ENCODE measurements at regions not wholly inside any gene's neighbourhood (a gene's known extent, or its start where the extent isn't known, plus 50 kb on each side); places are given as distances from the start of the nearest gene placed in this dataset.

- DNase-seq, result no peak
These were observed 376.6 kb downstream of the PDGFC start for GRCh38 chr4:156595041-156595440.

GRCh38 chr4:156594624-156595023 lies 377.0 kb downstream of the PDGFC start:
- peak in 2 of 3 donors; percentile 42 to 62 for DNase-seq

GRCh38 chr4:156593464-156593863 lies 378.1 kb downstream of the PDGFC start:
- no peak for DNase-seq

GRCh38 chr4:156591679-156592078 lies 379.9 kb downstream of the PDGFC start:
- DNase-seq, result no peak

- DNase-seq, result no peak
These were observed 387.5 kb downstream of the PDGFC start for GRCh38 chr4:156584100-156584499.

- no peak for DNase-seq
These were observed 388.3 kb downstream of the PDGFC start for GRCh38 chr4:156583265-156583664.

GRCh38 chr4:156581282-156582063 lies 390.1 kb downstream of the PDGFC start:
- peak in 1 of 3 donors; percentile 25 for DNase-seq

GRCh38 chr4:156578713-156579112 lies 392.9 kb downstream of the PDGFC start:
- no peak for DNase-seq

GRCh38 chr4:156578005-156578404 lies 393.6 kb downstream of the PDGFC start:
- no peak for DNase-seq

- DNase-seq, result no peak
These were observed 394.7 kb downstream of the PDGFC start for GRCh38 chr4:156576946-156577345.

GRCh38 chr4:156575430-156576073 lies 396.0 kb downstream of the PDGFC start:
- DNase-seq, result no peak

GRCh38 chr4:156571146-156571545 lies 400.5 kb downstream of the PDGFC start:
- DNase-seq, result no peak

- no peak for DNase-seq
These were observed 402.1 kb downstream of the PDGFC start for GRCh38 chr4:156569535-156569934.

GRCh38 chr4:156568484-156568883 lies 403.1 kb downstream of the PDGFC start:
- no peak for DNase-seq

- no peak for DNase-seq
These were observed 403.6 kb downstream of the PDGFC start for GRCh38 chr4:156568041-156568440.

GRCh38 chr4:156560701-156561100 lies 410.9 kb downstream of the PDGFC start:
- DNase-seq, result no peak

- no peak for DNase-seq
These were observed 412.3 kb downstream of the PDGFC start for GRCh38 chr4:156559346-156559745.

- DNase-seq, result peak in 2 of 3 donors; percentile 13 to 35
These were observed 413.1 kb downstream of the PDGFC start for GRCh38 chr4:156558373-156559025.

GRCh38 chr4:156557920-156558319 lies 413.7 kb downstream of the PDGFC start:
- DNase-seq, result no peak

- no peak for DNase-seq
These were observed 415.3 kb downstream of the PDGFC start for GRCh38 chr4:156556336-156556735.

- DNase-seq, result no peak
These were observed 417.9 kb downstream of the PDGFC start for GRCh38 chr4:156553659-156554058.

GRCh38 chr4:156547891-156548290 lies 423.7 kb downstream of the PDGFC start:
- no peak for DNase-seq

GRCh38 chr4:156547439-156547838 lies 424.2 kb downstream of the PDGFC start:
- DNase-seq, result peak in 1 of 3 donors; percentile 87

Data from muscle of back (tissue), 3 donors.